G401.6 (cell line): ENCODE measurements at regions not wholly inside any gene's neighbourhood (a gene's known extent, or its start where the extent isn't known, plus 50 kb on each side); places are given as distances from the start of the nearest gene placed in this dataset.
"Not testable (repeated sequence)": the region's sequence is repeated elsewhere in the genome, so short reads cannot be mapped to it uniquely, and the experiment has no call there.

Experiments used
- FAIRE-seq: peaks from 2 replicates; lab custom pipeline; 2012; peaks lifted over from hg19 to GRCh38; lab: Jason Lieb, UNC

DNA sequence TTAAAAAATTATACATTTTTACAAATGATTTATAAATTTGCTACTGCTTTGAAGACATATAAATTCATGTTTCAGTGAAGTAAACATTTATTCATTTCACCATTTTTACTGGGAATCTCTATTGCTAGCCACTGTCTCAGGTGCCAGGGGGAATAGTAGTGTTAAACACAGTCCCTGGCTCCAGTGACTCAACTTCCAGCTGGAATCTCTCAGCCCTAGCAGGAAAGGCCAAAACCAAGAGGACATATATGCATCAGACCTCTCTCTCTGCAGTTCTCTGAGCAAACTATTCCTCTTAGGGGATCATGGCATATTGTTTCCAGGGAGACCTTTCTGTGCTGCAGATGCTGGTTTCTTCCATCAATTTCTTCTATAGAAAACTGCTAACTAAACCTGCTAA, 1009.0 kb upstream of the LCORL start:
- FAIRE-seq: no peak

DNA sequence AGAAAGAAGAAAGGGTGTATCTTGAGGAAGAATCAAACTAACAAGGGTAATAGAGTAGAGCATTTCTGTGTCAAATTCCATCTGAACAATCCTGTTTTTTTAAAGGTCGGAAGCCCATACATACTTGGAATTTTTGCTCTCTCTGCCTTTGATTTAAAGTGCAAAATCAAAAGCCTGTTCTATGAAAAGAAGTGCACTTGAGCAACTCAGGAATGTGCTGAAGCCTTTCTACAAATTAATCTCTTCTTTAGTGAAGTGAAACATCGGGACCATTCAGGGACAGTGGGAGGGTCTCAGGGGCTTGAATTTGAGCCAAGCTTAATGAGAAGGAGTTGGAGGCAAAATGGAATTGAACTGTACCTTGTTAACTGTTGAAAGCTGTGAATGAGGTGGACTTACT, 1008.5 kb upstream of the LCORL start:
- FAIRE-seq: no peak

GRCh38 chr4:19026281-19026680, 1004.7 kb upstream of the LCORL start:
- no peak for FAIRE-seq

- no peak for FAIRE-seq
Observed at GRCh38 chr4:19025031-19025430, 1003.5 kb upstream of the LCORL start.

DNA sequence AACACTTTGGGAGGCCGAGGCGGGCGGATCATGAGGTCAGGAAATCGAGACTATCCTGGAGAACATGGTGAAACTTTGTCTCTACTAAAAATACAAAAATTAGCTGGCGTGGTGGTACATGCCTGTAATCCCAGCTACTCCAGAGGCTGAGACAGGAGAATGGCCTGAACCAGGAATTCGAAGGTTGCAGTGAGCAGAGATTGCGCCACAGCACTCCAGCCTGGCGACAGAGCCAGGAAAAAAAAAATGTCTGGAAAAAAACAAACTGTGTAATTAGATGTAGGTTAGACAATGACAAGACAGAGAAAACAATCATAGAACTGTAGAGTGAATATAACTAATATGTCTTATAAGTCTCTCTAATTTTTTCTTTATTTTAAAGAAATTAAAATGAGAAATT, 1002.5 kb upstream of the LCORL start:
- FAIRE-seq: no peak

DNA sequence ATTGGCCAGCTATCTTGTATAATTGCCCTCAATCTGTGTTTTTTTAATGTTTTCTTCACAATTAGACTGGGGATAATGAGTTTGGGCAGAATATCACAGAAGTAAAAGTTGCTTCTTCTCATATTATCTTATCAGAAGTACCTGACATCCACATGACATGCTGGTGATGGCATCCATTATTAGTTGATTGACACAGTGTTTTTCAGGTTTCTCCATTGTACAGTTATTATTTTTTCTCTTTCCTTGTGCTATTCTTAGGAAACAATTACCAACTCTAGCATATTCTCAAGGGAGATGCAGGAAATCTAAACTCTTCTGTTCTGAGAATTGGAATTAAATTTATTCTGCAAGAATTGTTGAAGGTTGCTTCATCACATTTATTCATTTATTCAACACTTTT, 1000.1 kb upstream of the LCORL start:
- FAIRE-seq: no peak

DNA sequence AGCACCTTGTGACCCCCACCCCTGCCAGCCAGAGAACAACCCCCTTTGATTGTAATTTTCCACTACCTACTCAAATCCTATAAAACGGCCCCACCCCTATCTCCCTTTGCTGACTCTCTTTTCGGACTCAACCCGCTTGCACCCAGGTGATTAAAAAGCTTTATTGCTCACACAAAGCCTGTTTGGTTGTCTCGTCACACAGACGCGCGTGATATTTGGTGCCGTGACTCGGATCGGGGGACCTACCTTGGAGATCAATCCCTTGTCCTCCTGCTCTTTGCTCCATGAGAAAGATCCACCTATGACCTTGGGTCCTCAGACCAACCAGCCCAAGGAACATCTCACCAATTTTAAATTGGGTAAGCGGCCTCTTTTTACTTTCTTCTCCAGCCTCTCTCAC, 995.0 kb upstream of the LCORL start:
- not testable (repeated sequence) for FAIRE-seq

DNA sequence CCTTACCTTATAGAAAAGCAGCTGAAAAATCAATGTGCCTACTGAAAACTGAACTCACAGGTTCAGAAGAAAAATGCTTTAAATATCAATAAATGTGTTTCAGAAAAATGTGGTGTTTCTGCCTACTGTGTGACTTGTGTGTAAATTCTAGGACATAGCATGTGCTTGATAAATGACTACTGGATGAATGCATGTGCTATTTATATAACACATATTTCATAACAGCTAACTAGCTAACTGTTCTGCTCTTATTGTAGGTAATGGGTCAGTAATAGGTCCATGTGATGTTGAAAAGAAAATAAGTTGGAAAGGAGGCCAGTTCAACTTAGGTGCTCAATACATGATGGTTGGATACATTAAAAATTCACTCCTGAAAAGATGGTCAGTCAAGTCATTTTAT, 993.0 kb upstream of the LCORL start:
- no peak for FAIRE-seq

- FAIRE-seq: no peak
Observed at GRCh38 chr4:19010761-19011160, 989.2 kb upstream of the LCORL start.

GRCh38 chr4:19009881-19010280, 988.3 kb upstream of the LCORL start:
- FAIRE-seq: no peak

- no peak for FAIRE-seq
Observed at GRCh38 chr4:19005211-19005610, 983.7 kb upstream of the LCORL start.

- no peak for FAIRE-seq
Observed at GRCh38 chr4:19002170-19002569, 980.6 kb upstream of the LCORL start.

GRCh38 chr4:18999595-18999994, 978.0 kb upstream of the LCORL start:
- FAIRE-seq: no peak

DNA sequence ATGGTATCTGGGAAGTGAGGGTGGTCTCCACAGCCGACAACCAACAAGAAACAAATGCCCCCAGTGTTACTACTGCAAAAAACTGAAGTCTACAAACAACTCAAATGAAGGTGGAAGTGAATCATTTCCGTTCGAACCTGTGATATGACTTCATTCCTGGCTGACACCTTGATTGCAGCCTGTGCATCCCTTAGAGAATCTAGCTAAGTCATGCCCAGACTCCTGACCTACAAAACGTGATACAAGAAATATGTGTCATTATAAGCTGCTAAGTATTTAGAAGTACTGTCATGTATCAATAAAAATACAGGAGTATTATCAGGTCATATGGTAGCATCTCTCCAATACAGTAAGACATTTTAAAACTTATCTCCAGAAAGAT, 959.7 kb upstream of the LCORL start:
- no peak for FAIRE-seq

GRCh38 chr4:18980516-18981233, 959.1 kb upstream of the LCORL start:
- FAIRE-seq: no peak

DNA sequence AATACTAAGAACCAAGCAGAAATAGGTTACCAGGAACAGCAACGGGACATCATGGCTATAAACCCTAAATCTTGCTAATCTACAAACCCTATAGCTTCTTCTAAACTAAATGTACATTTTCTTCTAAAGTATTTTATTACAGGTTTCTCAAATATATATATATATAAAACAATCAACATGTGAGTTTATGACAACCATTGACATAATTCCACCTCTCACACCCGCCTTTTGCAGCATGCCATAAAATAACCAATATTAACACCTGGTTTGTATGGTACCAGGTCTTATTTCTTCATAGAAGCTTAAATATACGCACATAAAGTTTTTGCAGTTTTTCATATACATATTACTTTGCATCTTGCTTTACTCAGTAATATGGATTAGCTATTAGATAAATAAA, 955.3 kb upstream of the LCORL start:
- FAIRE-seq: no peak

- FAIRE-seq: no peak
Observed at GRCh38 chr4:18975916-18976808, 954.6 kb upstream of the LCORL start.

DNA sequence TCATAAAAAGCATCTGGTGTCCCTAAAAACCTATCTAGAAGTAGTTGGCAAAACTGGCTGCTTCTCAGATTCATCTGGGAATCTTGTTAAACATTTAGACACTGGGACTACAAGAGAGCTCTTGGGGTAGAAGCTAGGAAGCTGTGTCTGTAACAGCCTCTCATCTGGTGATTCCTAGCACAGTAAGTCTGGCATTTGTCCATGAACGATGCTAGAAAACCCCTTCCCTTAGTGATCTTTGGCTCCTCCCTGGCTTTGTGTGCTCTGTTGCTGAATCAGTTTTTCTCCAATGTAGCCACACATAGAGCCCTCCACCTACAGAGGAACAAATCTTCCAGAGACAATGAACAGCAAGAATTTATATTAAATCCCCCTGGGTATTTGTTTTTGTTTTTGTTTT, 951.7 kb upstream of the LCORL start:
- FAIRE-seq: no peak

DNA sequence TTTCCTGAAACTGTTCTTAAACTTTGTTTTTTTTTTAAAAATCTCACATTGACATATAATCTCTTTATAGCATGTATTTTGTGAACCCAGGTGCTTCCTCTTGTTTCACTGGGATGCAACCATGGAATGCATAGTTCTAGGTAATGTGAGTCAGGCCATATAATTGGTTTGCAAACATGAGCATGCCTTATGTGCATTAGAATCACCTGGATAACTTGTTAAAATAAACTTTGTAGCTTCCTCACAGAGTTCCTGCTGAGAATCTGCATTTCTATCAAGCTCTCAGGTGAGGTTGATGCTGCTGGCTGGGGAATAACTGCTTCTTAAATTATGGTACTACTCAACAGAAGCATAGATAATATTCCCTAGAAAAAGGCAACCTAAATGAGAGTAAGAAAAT, 940.3 kb upstream of the LCORL start:
- FAIRE-seq: no peak

GRCh38 chr4:18961266-18961665, 939.7 kb upstream of the LCORL start:
- FAIRE-seq: no peak

DNA sequence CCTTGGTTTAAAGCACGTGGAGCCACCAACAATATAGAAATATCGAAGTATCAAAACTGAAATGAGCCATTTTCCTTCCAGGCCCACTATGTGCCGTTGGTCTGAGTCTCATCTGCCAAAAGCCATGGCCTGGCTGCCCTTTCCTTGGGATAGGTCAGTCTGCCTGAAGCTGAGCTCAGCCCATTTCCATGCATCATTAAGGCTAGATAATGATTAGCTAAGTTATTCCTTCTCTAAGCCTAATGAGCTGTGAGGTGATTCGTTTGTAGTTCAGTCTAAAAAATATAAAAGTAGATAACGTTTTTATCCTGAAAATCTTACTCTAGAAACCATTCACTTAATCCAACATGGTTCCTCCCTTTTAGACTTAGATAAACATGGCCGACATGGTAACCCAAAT, 936.2 kb upstream of the LCORL start:
- FAIRE-seq: no peak

DNA sequence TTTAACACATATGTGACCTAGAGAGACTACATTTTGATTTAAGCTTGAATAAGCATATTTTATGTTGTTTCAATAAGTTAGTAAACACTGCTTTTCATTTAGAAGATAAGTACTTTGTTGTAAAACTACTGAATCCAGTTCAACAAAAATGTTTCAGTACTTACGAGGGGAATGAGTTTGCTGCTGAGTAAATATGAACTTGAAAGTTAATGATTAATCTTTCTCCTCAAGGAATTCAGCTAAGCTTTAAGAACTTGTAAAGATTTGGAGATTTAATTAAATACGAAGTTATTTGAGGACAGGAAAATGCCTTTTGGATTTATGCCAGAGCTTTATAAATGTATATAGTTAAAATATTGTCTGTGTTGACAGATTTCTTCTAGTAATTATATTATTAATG, 933.0 kb upstream of the LCORL start:
- FAIRE-seq: no peak

GRCh38 chr4:18953613-18954012, 932.1 kb upstream of the LCORL start:
- FAIRE-seq: no peak

DNA sequence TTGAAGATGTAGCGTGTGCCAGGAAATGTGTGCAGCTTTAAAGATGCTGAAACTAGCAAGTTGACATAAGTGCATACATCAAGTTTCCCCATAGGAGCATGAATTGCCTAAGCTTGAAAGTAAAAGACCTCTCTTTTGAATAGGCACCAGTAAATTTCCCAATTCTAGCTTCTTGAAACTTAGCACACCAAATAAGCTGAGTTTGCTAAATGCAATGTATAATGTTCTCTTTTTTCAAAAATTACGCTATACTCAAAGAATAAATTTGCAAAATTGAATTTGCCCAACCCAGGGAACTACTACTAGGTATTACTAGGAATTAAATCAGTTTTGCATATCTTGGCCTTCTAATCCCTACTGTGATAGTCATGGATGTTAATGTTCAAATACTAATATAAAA, 923.9 kb upstream of the LCORL start:
- FAIRE-seq: no peak
